Thyroid gland (tissue), 4 donors: ENCODE measurements at regions not wholly inside any gene's neighbourhood (a gene's known extent, or its start where the extent isn't known, plus 50 kb on each side); places are given as distances from the start of the nearest gene placed in this dataset.

Source experiments
- CTCF ChIP-seq, 6 experiments: fragments of 200-600 bp in 3 of 6; fragments of 450-650 bp in 3 of 6; sonication (generic) in 3 of 6; IDR thresholded peaks; one replicate each; pipeline ENCODE4 v1.5.1; 2016 to 2019; ENCODE audit warnings: antibody characterized with exemption in 6 of 6, mild to moderate bottlenecking in 2 of 6, inconsistent platforms in 1 of 6, moderate library complexity in 1 of 6
- POLR2A ChIP-seq, 2 donors: fragments of 450-650 bp; IDR thresholded peaks; one replicate each; pipeline ENCODE4 v1.6.1; 2017; ENCODE audit warnings: antibody characterized with exemption in 2 of 2, mild to moderate bottlenecking in 2 of 2, moderate library complexity in 1 of 2

DNA sequence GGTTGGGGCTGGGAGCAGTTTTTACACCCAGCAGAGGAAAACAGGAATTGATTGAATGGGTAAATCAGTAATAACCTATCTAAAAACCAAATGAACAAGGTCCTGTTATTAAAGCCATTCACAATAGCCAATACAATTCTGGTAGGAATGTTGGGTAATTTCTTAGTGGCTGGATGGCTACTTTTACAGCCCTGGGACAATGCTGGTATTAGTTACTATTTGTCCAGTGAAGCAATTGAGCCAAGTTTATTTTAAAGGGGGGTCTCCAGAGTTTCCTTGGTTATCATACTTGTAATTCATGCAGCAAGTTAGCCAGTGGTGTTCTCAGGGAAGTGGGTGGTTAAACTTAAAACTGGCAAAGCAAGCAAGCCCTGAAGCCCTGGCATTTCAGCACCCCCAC is 92.3 kb upstream of the STARD13 start:
- TF ChIP-seq CTCF (IDR thresholded peaks at IDR 0.05) (no peak), POLR2A (IDR thresholded peaks at IDR 0.05) (no peak)
